PC-3 (cell line): ENCODE measurements at regions not wholly inside any gene's neighbourhood (a gene's known extent, or its start where the extent isn't known, plus 50 kb on each side); places are given as distances from the start of the nearest gene placed in this dataset.

Source experiments
- EZH2 ChIP-seq: fragments of 300-600 bp; sonication (generic); IDR thresholded peaks from one replicate; pipeline ENCODE4 v1.6.1; 2017; ENCODE audit warnings: antibody characterized with exemption, mild to moderate bottlenecking, low read length; ENCODE audit not compliant: unreplicated experiment
- EZH2phosphoT487 ChIP-seq: fragments of 300-600 bp; sonication (generic); IDR thresholded peaks from 2 replicates; pipeline ENCODE4 v1.6.1; 2018; ENCODE audit warnings: mild to moderate bottlenecking, antibody characterized with exemption, low read length, borderline replicate concordance
- TF ChIP-seq, protein P1 (sequence below): fragments of 300-600 bp; sonication (generic); conservative IDR thresholded peaks from 2 replicates; pipeline ENCODE4 v1.5.1; 2017; ENCODE audit warnings: antibody characterized with exemption, low read depth, mild to moderate bottlenecking, low read length

DNA sequence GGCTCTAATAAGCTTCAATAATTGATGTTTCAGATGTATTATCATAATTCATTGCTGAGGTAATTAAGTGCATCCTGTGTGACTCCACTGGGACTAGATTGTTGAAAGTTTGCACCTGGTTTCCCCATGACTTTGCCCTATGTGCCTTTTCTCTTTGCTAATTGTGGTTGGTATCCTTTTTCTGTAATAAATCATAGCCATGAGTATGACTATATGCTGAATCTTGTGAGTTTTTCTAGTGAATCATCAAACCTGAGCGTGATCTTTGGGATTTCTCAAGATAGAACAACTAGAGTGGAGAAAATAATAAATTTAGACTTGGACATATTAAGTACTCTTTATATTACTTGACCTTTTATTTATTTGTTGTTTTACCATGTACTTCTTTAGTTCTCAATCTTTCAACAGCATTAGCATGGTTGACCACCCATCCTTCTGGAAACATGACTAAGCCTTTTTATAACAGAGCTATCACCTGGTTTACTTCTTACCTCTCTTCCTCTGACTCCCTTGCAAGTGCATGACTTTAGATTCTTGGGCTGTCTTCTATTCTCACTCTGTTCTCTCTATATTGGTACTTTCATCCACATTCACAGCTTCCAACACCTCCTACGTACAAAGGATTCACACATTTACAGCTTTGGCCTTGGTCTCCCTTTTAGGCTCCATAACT is 239.6 kb upstream of the TAS2R1 start:
- TF ChIP-seq, protein P1, sequence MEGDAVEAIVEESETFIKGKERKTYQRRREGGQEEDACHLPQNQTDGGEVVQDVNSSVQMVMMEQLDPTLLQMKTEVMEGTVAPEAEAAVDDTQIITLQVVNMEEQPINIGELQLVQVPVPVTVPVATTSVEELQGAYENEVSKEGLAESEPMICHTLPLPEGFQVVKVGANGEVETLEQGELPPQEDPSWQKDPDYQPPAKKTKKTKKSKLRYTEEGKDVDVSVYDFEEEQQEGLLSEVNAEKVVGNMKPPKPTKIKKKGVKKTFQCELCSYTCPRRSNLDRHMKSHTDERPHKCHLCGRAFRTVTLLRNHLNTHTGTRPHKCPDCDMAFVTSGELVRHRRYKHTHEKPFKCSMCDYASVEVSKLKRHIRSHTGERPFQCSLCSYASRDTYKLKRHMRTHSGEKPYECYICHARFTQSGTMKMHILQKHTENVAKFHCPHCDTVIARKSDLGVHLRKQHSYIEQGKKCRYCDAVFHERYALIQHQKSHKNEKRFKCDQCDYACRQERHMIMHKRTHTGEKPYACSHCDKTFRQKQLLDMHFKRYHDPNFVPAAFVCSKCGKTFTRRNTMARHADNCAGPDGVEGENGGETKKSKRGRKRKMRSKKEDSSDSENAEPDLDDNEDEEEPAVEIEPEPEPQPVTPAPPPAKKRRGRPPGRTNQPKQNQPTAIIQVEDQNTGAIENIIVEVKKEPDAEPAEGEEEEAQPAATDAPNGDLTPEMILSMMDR, result no peak
- TF ChIP-seq EZH2 (no peak), EZH2phosphoT487 (no peak)
